Activated naive CD8-positive, alpha-beta T cell treated with anti-CD3 and anti-CD28 coated beads, Interleukin-2, amount 50 U/mL, for 24 hours (primary cell): ENCODE measurements at regions not wholly inside any gene's neighbourhood (a gene's known extent, or its start where the extent isn't known, plus 50 kb on each side); places are given as distances from the start of the nearest gene placed in this dataset.
A peak's percentile ranks its signal among the peaks of the same experiment; 100 is the strongest.

Experiments
- ATAC-seq: fragments of 150-1000 bp; cut with Tn5 transposase; one replicate; pipeline ENCODE4 v1.10.0; 2021
- DNase-seq: peaks from one replicate; pipeline ENCODE4 v3.0.0; 2021
- H3K27ac Mint-ChIP-seq: one replicate; pipeline ENCODE4 v1.8.0; 2021; ENCODE audit warnings: mild to moderate bottlenecking, mixed read lengths
- H3K27me3 Mint-ChIP-seq: one replicate; pipeline ENCODE4 v1.8.0; 2021; ENCODE audit warnings: mixed read lengths
- H3K36me3 Mint-ChIP-seq: one replicate; pipeline ENCODE4 v1.8.0; 2021; ENCODE audit warnings: low read depth, mixed read lengths
- H3K4me1 Mint-ChIP-seq: one replicate; pipeline ENCODE4 v1.8.0; 2021; ENCODE audit warnings: mixed read lengths
- H3K4me3 Mint-ChIP-seq: one replicate; pipeline ENCODE4 v1.8.0; 2021; ENCODE audit warnings: mild to moderate bottlenecking, moderate library complexity, mixed read lengths
- H3K9me3 Mint-ChIP-seq: one replicate; pipeline ENCODE4 v1.8.0; 2021; ENCODE audit warnings: mixed read lengths

GRCh38 chr6:87807475-87807874 lies 105.4 kb upstream of the AKIRIN2 start:
- H3K9me3 Mint-ChIP-seq: no peaks in the 10 kb centered on the region
- H3K36me3 Mint-ChIP-seq: no peaks in the 10 kb centered on the region
- H3K27ac Mint-ChIP-seq: no peak overlapping the region
- H3K4me1 Mint-ChIP-seq: peaks cover 21% of the 10 kb centered on the region
- H3K4me3 Mint-ChIP-seq: no peak overlapping the region
- ATAC-seq (no peak), DNase-seq (no peak)
- peaks cover 4% of the 10 kb centered on the region for H3K27me3 Mint-ChIP-seq

GRCh38 chr6:87806635-87807034 lies 104.6 kb upstream of the AKIRIN2 start:
- H3K36me3 Mint-ChIP-seq: no peaks in the 10 kb centered on the region

GRCh38 chr6:87806099-87806498 lies 104.1 kb upstream of the AKIRIN2 start:
- no peak for DNase-seq
- H3K4me3 Mint-ChIP-seq: no peak overlapping the region
- ATAC-seq: no peak
- H3K9me3 Mint-ChIP-seq: no peaks in the 10 kb centered on the region
- H3K27me3 Mint-ChIP-seq: peaks cover 7% of the 10 kb centered on the region
- H3K4me1 Mint-ChIP-seq: peaks cover 21% of the 10 kb centered on the region
- H3K27ac Mint-ChIP-seq: peak overlapping the region; percentile 59
- no peaks in the 10 kb centered on the region for H3K36me3 Mint-ChIP-seq

More at GRCh38 chr6:87806635-87807034, 104.6 kb upstream of the AKIRIN2 start:
- Mint-ChIP-seq H3K4me1 (peaks cover 21% of the 10 kb centered on the region), H3K9me3 (no peaks in the 10 kb centered on the region), H3K4me3 (no peak overlapping the region), H3K27ac (no peak overlapping the region), H3K27me3 (peaks cover 4% of the 10 kb centered on the region)
- DNase-seq: no peak
- no peak for ATAC-seq

GRCh38 chr6:87803791-87804190 lies 101.8 kb upstream of the AKIRIN2 start:
- no peaks in the 10 kb centered on the region for H3K9me3 Mint-ChIP-seq
- no peak overlapping the region for H3K4me3 Mint-ChIP-seq
- H3K27me3 Mint-ChIP-seq: peaks cover 8% of the 10 kb centered on the region
- peaks cover 24% of the 10 kb centered on the region for H3K4me1 Mint-ChIP-seq
- DNase-seq (no peak), ATAC-seq (no peak)
- H3K27ac Mint-ChIP-seq: no peak overlapping the region
- H3K36me3 Mint-ChIP-seq: no peaks in the 10 kb centered on the region

- no peak for ATAC-seq
- peaks cover 5% of the 10 kb centered on the region for H3K4me1 Mint-ChIP-seq
Measured at GRCh38 chr6:87799651-87800050, 97.6 kb upstream of the AKIRIN2 start.

GRCh38 chr6:87798393-87799278 lies 96.6 kb upstream of the AKIRIN2 start:
- H3K9me3 Mint-ChIP-seq: no peaks in the 10 kb centered on the region
- peaks cover 8% of the 10 kb centered on the region for H3K27me3 Mint-ChIP-seq
- DNase-seq: no peak
- no peak overlapping the region for H3K4me3 Mint-ChIP-seq
- ATAC-seq: no peak
- no peak overlapping the region for H3K27ac Mint-ChIP-seq
- H3K36me3 Mint-ChIP-seq: no peaks in the 10 kb centered on the region
- H3K4me1 Mint-ChIP-seq: peaks cover 5% of the 10 kb centered on the region

More at GRCh38 chr6:87799651-87800050, 97.6 kb upstream of the AKIRIN2 start:
- Mint-ChIP-seq H3K27ac (no peak overlapping the region), H3K36me3 (no peaks in the 10 kb centered on the region), H3K9me3 (no peaks in the 10 kb centered on the region), H3K27me3 (peaks cover 8% of the 10 kb centered on the region), H3K4me3 (no peak overlapping the region)
- DNase-seq: no peak

GRCh38 chr6:87794922-87795885 lies 93.2 kb upstream of the AKIRIN2 start:
- H3K4me1 Mint-ChIP-seq: peaks cover 5% of the 10 kb centered on the region
- ATAC-seq: no peak
- H3K4me3 Mint-ChIP-seq: no peak overlapping the region
- no peak overlapping the region for H3K27ac Mint-ChIP-seq
- peaks cover 5% of the 10 kb centered on the region for H3K27me3 Mint-ChIP-seq
- no peaks in the 10 kb centered on the region for H3K36me3 Mint-ChIP-seq
- H3K9me3 Mint-ChIP-seq: no peaks in the 10 kb centered on the region
- no peak for DNase-seq

GRCh38 chr6:87793315-87793714 lies 91.3 kb upstream of the AKIRIN2 start:
- no peaks in the 10 kb centered on the region for H3K36me3 Mint-ChIP-seq
- peaks cover 2% of the 10 kb centered on the region for H3K4me1 Mint-ChIP-seq
- DNase-seq: no peak
- no peaks in the 10 kb centered on the region for H3K9me3 Mint-ChIP-seq
- peaks cover 6% of the 10 kb centered on the region for H3K27me3 Mint-ChIP-seq
- H3K27ac Mint-ChIP-seq: no peak overlapping the region
- no peak for ATAC-seq
- no peak overlapping the region for H3K4me3 Mint-ChIP-seq

GRCh38 chr6:87791982-87792381 lies 89.9 kb upstream of the AKIRIN2 start:
- Mint-ChIP-seq H3K4me3 (no peak overlapping the region), H3K27me3 (peaks cover 6% of the 10 kb centered on the region), H3K27ac (no peak overlapping the region)

GRCh38 chr6:87791485-87791884 lies 89.5 kb upstream of the AKIRIN2 start:
- no peak for DNase-seq
- Mint-ChIP-seq H3K27ac (no peak overlapping the region), H3K4me3 (no peak overlapping the region), H3K27me3 (peaks cover 6% of the 10 kb centered on the region), H3K4me1 (no peaks in the 10 kb centered on the region), H3K36me3 (no peaks in the 10 kb centered on the region), H3K9me3 (no peaks in the 10 kb centered on the region)
- no peak for ATAC-seq

More at GRCh38 chr6:87791982-87792381, 89.9 kb upstream of the AKIRIN2 start:
- no peaks in the 10 kb centered on the region for H3K9me3 Mint-ChIP-seq
- no peaks in the 10 kb centered on the region for H3K36me3 Mint-ChIP-seq
- peaks cover under 1% of the 10 kb centered on the region for H3K4me1 Mint-ChIP-seq
- no peak for DNase-seq
- no peak for ATAC-seq

- Mint-ChIP-seq H3K4me3 (no peak overlapping the region), H3K9me3 (no peaks in the 10 kb centered on the region), H3K27me3 (peaks cover 6% of the 10 kb centered on the region), H3K36me3 (no peaks in the 10 kb centered on the region), H3K4me1 (no peaks in the 10 kb centered on the region), H3K27ac (no peak overlapping the region)
- ATAC-seq (no peak), DNase-seq (no peak)
Measured at GRCh38 chr6:87791029-87791428, 89.0 kb upstream of the AKIRIN2 start.

- DNase-seq (no peak), ATAC-seq (no peak)
- Mint-ChIP-seq H3K36me3 (no peaks in the 10 kb centered on the region), H3K27ac (no peak overlapping the region), H3K27me3 (peaks cover 6% of the 10 kb centered on the region), H3K9me3 (no peaks in the 10 kb centered on the region), H3K4me1 (no peaks in the 10 kb centered on the region), H3K4me3 (no peak overlapping the region)
Measured at GRCh38 chr6:87789900-87790290, 87.9 kb upstream of the AKIRIN2 start.

- no peak overlapping the region for H3K4me3 Mint-ChIP-seq
- no peak for ATAC-seq
- DNase-seq: no peak
- peaks cover 6% of the 10 kb centered on the region for H3K27me3 Mint-ChIP-seq
- no peaks in the 10 kb centered on the region for H3K4me1 Mint-ChIP-seq
- no peaks in the 10 kb centered on the region for H3K9me3 Mint-ChIP-seq
- H3K27ac Mint-ChIP-seq: no peak overlapping the region
- H3K36me3 Mint-ChIP-seq: no peaks in the 10 kb centered on the region
Measured at GRCh38 chr6:87789198-87789899, 87.3 kb upstream of the AKIRIN2 start.

GRCh38 chr6:87788141-87788540 lies 86.1 kb upstream of the AKIRIN2 start:
- peaks cover 6% of the 10 kb centered on the region for H3K27me3 Mint-ChIP-seq
- no peaks in the 10 kb centered on the region for H3K9me3 Mint-ChIP-seq
- H3K4me3 Mint-ChIP-seq: no peak overlapping the region
- H3K4me1 Mint-ChIP-seq: no peaks in the 10 kb centered on the region
- ATAC-seq (no peak), DNase-seq (no peak)
- H3K27ac Mint-ChIP-seq: no peak overlapping the region
- H3K36me3 Mint-ChIP-seq: no peaks in the 10 kb centered on the region
